LNCAP (cell line): ENCODE measurements at regions not wholly inside any gene's neighbourhood (a gene's known extent, or its start where the extent isn't known, plus 50 kb on each side); places are given as distances from the start of the nearest gene placed in this dataset.
A peak's percentile ranks its signal among the peaks of the same experiment; 100 is the strongest.

Experiments used
- TF ChIP-seq, protein P1 (sequence below): fragments of 450-650 bp; IDR thresholded peaks from 2 replicates; pipeline ENCODE4 v1.5.1; 2017; ENCODE audit warnings: mild to moderate bottlenecking

- TF ChIP-seq, protein P1, sequence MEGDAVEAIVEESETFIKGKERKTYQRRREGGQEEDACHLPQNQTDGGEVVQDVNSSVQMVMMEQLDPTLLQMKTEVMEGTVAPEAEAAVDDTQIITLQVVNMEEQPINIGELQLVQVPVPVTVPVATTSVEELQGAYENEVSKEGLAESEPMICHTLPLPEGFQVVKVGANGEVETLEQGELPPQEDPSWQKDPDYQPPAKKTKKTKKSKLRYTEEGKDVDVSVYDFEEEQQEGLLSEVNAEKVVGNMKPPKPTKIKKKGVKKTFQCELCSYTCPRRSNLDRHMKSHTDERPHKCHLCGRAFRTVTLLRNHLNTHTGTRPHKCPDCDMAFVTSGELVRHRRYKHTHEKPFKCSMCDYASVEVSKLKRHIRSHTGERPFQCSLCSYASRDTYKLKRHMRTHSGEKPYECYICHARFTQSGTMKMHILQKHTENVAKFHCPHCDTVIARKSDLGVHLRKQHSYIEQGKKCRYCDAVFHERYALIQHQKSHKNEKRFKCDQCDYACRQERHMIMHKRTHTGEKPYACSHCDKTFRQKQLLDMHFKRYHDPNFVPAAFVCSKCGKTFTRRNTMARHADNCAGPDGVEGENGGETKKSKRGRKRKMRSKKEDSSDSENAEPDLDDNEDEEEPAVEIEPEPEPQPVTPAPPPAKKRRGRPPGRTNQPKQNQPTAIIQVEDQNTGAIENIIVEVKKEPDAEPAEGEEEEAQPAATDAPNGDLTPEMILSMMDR: no peak
These were observed 122.9 kb downstream of the HMHB1 start for GRCh38 chr5:143934821-143935220.

DNA sequence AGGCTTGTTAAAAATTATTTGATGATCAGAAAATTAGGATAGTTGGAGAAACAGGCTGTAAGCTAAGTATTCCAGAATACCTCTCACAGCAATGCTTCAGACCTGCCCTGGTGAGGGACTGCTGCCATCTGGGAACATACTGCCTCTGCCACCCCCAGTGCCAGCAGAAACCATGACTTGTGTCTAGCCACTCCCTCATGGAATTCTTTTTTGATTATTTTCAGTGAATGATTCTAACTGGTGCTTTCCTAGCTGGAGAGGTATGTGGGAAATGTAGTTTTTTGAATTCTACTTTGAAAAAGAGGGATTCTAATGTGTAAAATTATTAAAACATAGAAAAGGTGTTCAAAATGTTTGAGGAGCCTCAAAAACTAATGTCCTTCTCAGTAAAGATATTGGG is 126.3 kb downstream of the HMHB1 start:
- TF ChIP-seq, protein P1: no peak

DNA sequence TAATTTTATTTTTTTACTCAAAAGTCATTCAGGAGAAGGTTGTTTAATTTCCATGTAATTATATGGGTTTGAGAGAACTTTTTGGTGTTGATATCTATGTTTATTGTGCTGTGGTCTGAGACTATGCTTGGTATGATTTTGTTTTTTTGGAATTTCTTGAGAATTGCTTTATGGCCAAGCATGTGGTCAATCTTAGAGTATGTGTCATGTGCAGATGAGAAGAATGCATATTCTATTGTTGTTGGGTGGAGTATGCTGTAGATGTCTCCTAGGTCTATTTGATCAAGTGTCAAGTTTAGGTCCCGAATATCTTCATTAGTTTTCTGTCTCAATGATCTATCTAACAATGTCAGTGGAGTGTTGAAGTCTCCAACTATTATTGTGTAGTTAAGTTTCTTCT is 134.9 kb downstream of the HMHB1 start:
- TF ChIP-seq, protein P1: no peak

DNA sequence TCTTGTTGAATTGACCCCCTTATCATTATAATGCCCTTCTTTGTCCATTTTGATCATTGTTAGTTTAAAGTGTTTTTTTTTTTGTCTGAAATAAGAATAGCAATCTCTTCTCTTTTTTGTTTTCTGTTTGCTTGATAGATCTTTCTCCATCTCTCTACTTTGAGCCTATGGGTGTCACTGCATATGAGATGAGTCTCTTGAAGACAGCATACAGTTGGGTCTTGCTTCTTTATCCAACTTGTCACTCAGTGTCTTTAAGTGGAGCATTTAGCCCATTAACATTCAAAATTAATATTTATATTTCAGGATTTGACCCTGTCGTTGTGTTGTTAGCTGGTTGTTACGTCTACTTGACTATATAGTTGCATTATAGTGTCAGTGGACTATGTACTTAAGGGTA is 135.4 kb downstream of the HMHB1 start:
- TF ChIP-seq, protein P1: no peak

GRCh38 chr5:143952809-143953208 is 140.8 kb downstream of the HMHB1 start:
- TF ChIP-seq, protein P1: no peak

DNA sequence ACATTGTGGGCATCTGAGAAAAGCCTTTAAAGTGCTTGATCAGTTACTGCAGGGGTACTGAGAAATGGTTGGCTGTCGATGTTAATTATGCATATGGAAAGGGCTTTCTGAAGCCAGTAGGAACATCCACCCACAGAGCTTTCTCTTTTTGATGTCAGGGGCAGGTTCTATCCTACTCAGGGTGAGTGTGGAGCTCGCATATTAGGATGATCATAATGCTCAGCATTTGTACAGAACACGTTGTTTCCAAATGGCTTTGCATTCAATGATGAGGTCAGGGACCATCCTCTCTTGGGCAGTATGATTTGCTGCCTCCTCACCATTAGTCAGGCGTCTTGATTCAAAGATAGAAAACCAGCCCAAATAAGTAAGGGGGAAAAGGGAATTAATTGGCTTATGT is 141.9 kb downstream of the HMHB1 start:
- TF ChIP-seq, protein P1: no peak

- TF ChIP-seq, protein P1: no peak
These were observed 143.2 kb downstream of the HMHB1 start for GRCh38 chr5:143955141-143955540.

DNA sequence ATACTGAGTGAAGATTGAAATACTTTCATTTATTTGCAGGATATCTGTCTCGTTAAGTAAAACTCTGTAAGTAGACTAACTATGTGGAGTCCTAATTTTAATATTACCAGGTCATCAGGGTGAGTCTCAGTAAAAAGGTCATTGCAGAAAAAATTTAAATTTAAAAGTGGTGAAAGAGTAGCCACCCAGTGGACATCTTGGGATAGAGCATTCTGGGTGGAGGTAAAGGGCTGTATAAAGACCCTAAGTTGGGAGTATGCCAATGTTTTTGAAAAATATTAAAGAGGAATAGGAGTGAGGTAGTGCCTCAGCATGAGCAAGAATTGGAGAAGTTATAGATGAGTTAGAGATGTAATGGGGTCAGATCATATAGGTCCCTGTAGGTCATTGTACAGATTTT is 145.5 kb downstream of the HMHB1 start:
- TF ChIP-seq, protein P1: peak; percentile 45; the same call in 1 of the 2 replicates
